ENCODE measurements at regions not wholly inside any gene's neighbourhood (a gene's known extent, or its start where the extent isn't known, plus 50 kb on each side); places are given as distances from the start of the nearest gene placed in this dataset.
A peak's percentile ranks its signal among the peaks of the same experiment; 100 is the strongest.

DNA sequence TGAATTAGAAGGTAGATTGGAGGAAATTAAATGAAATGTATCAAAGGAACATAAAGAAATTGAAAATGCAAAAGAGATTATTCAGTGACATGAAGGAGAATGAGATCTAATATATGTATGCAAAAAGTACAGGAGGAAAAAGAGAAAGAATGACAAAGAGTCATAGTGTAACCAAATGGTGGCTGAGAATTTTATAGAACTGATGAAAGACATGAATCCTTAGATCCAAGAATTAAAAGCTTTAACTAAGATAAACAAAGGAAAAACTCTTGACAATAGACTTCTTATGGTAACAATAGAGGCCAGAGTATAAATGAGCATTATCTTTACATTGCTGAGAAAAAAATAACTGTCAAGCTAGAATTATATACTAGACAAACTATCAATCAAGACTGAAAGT is 505.4 kb upstream of the CD180 start:
- DNase-seq (ENCODE audit: low read depth), result no peak

DNA sequence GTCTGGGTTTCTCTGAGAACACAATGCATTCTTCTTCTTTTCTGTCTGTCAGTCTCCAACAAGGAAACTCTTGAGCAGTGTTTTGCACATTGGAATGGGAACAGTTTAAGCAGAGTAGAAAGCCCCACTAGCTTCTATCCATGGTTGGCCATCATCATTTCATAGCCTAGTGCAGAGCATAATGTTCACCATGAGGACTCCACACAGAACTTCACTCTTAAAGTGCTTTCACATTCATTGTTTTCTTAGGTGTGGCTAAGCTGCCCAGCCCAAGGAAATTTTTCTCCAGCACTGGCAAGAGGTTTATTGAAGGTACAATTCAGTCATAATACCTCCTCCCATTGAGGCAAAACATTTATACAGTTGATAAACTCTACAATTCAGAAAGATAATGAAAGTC is 503.0 kb upstream of the CD180 start:
- DNase-seq (ENCODE audit: low read depth), result peak; percentile 9

DNA sequence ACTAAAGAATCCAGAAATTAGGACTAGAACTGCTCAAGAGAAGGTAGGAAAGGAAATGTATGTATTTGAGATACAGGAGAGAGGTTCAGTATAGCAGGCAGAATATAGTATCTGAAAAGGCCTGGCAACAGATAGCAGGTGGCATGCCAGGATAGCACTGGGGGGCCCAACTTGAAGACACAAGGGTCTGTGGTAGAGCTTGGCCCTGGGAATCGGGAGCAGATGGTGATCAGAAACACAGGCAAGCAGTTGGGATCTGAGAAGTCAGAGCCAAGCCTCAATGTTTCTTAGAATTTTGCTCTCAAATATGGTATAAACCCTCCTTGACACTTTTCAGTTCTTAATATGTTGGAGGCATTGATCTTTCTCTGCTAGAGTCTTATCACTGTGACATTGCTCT is 499.8 kb upstream of the CD180 start:
- DNase-seq (ENCODE audit: low read depth), result no peak

DNA sequence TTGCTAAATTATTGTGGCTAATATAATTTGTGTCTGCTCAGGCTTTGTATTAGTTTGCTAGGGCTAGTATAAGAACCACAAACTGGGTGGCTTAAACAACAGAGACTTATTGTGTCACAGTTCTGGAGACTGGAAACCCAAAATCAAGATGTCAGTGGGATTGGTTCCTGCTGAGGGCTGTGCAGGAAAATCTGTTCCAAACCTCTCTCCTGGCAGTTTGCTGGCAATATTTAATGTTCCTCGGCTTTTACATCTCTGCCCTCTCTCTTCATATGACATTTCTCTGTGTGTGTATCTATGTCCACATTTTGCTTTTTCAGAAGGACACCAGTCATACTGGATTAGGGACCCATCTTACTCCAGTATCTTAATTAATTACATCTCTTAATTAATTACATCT is 498.8 kb upstream of the CD180 start:
- DNase-seq (ENCODE audit: low read depth), result no peak

DNA sequence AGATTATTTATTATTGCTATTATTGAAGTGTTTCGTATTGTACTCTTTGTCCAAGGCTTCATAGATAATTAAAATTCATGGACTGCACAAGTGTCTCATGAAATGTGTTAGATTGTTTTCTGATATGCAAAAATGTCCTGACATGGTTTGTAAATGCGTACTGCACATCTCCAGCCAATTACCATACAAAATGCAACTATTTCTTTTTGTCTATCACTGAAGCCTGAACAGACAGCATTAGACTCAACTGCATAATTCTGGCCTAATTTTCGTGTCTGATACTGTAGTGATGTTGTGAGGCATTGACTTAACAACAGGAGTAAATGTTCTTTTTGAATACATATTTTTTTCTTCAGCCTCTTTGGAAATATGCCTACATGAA is 498.2 kb upstream of the CD180 start:
- DNase-seq (ENCODE audit: low read depth), result no peak

DNA sequence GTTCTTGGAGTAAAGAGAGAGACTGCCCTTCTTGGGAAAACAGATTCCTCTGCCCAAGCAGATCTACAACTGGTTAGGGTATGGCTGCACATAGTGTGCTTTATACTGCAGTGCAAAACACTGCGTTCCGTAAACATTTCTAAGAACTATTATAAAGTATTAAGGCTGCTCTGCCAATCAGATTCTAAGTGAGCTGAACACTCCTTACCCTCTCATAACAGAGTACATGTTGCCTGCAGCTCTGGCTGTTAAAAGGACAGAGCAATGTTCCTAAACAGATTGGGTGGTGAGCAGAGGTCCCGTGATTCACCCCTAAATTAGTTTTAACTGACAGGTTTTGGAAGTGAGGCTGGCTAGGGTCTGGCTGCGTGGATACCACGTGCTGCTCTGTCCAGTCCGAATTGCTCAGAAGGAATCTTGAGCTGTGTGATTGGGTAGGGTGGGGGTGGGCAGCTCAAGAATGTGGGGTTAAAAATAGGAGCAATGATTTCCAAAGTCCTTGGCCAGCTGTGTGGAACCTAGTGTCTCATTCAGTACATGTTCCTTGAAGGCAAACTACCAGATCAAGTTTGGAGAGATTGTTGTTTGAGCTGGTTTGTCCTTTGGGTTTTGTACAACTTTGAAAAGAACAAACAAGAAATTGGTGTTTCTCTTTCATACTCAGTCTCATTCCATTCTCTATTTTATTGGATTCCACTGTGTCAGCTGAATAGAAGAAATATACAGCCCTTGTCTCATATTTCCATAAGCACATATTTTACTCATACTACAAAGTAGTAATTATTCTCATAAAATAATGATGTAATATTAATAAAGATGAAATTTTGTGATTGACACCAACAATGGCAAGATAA is 497.6 kb upstream of the CD180 start:
- DNase-seq (ENCODE audit: low read depth), result peak; percentile 44

DNA sequence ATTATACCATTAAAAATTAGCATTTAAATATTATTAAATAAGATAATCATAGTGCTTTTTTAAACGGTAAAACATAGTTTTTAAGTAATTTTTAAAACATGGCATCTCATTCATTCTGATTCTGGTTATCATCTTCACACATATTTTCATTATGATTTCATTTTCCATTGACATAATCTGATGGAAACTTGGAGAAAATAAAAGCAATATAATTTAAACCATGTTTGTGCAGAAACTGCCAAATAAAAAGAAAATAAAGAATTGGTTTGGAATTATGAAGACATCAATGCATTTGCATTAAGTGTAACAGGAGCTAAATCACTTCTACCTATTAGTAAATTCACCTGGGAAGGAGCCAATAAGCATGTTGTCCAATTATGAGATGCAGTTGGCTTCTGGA is 490.1 kb upstream of the CD180 start:
- DNase-seq (ENCODE audit: low read depth), result no peak

DNA sequence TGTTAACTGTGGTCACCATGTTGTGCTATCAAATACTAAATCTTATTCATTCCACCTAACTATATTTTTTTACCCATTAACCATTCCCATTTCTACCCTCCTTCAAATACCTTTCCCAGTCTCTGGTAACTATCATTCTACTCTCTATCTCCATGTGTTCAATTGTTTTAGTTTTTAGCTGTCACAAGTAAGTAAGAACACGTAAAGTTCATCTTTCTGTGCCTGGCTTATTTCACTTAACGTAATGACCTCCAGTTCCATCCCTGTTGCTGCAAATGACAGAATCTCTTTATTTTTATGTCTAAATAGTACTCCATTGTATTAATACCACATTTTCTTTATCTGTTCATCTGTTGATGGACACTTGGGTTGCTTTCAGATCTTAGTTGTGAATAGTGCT is 485.1 kb upstream of the CD180 start:
- no peak for DNase-seq (ENCODE audit: low read depth)

DNA sequence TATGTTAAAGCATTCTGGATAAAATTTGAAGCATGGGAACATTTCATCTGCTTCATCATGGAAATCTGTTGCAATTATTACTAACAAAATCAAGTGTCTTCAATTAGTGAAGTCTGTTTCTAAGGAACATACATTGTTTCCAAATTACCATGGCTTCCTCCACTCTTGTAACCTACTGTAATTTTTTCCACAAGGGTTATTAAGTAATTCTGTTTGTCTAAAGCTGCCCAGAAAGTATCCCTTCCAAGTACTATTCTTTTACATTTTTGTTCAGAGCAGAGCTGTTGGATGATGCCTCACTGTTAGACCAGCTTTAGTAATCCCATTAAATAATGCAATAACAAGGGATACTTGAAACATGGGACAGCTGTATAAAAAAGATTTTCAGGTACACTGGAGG is 483.5 kb upstream of the CD180 start:
- no peak for DNase-seq (ENCODE audit: low read depth)

DNA sequence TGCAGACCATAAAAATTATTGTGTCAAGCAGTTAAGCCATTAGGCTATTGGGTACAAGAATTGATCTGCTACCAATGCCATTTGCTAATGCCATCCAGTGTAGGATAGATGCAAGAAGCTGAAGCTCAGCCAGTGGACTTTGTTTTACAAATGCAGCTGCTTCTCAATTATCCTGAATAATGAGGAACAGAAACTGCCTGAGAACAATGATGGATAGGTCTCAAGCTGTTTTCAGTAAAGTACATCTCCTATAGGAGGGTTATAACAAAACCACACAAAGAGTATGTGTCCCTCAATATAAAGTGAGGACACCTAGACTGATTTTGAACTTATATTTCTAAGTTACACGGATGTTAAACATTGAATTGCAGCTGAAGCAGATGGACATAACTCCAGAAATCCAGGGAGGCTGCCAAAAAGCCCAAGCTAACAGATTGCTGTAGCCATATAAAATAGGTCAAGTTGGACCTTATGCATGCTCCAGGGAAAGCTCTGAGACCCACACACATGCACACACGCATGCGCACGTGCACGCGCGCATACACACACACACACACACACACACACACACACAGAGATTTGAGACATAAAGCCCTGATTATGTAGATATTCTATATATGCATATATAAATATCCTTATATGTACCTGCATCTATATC is 482.7 kb upstream of the CD180 start:
- no peak for DNase-seq (ENCODE audit: low read depth)

DNA sequence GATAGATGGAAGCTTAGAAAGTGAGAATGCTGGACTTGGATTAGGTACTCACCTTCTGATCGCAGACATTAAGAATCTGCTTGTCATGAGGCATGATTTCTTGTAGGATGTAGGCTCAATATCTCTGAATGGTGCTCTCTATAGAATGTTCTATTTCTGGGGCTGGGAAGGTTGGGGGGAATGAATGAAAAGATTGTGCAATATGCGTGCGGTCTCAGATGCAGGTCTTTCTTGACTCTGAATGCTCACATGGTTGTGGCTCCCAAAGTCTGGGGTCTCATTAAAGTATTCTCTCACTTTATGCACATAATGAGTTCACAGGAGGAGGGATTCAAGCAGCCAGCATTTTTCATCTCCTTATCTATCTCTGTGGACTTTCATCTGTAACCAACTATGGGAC is 482.0 kb upstream of the CD180 start:
- no peak for DNase-seq (ENCODE audit: low read depth)

DNA sequence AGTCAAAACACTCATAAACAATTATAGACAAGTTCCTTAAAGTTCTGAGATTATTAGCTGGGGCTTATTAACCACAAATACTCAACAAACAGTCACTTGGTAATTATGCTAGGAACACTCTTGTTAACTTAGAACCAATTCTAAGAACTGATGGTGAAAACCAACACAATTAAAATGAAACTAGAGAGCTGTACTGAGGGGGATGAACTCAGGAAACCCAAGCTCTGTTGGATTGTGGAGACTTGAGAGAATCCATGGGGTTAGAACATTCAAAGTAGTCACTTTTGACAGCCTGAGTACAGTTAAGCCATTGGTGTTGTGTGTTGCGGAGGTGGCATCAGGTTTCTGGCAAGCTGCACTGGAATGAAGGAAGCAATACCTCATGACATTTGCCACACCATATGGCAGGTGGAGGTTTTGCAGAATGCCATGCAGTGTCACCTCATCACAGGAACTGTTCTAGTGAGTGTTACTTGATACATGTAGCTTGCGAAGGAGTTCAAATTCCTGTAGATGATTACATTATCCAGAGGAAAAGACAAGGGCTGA is 480.9 kb upstream of the CD180 start:
- no peak for DNase-seq (ENCODE audit: low read depth)

DNA sequence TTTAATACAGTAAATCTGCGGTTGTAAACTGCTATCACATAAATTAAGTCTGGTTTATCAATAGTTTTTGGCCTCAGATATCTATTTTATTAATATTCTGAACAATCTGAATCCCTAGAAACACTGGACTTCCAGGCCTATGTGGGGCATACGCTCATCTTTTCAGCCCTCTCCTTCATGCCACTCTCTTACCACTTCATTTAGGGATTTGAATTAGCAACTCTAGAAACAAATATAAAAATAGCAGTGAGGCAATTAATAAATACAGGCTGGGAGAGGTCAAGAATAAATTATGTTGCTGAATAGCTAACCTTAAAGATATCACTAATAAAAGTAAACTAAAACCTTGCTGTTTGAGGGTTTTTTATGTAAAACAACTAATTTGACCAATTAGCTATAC is 480.3 kb upstream of the CD180 start:
- no peak for DNase-seq (ENCODE audit: low read depth)

DNA sequence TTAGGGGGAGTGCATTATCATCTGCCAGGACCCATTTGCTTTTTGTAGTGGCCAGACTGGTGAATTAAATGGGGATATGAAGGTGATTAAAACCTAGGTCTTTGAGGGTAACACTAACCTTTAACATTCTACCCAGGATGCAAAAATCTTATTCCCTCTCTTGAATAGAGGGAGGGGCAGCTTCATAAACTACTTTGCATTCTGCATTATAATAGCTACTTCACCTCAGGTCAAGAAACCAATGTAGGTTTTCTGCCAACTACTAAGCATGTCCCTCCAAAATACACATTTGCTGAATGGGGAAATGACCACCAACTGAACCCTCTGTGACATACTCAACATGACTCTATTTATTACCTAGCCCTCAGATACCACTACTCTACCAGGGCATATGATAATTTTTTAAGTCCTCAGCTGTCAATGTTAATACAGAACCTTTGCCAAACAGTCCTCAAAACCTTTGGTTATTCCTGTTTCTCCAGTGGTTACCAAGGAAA is 477.6 kb upstream of the CD180 start:
- DNase-seq (ENCODE audit: low read depth), result no peak

DNA sequence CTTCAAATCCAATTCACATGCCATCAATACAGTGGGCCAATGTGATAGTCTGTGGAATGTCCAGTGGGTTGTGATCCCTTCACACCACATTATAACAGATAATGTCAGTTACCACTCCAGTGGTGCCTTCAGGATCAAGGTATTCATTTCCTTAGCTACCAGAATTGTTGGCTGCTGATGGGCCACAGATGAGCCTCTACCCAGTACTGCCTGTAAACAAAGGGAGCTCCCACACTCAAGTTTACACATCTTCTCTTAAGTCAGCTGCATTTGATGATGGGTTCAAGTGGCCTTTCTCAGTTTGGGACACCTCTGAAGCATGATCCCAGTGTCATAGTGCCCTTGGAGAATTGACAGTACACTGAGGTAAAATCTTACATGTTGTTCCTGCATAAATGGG is 477.0 kb upstream of the CD180 start:
- DNase-seq (ENCODE audit: low read depth), result no peak

DNA sequence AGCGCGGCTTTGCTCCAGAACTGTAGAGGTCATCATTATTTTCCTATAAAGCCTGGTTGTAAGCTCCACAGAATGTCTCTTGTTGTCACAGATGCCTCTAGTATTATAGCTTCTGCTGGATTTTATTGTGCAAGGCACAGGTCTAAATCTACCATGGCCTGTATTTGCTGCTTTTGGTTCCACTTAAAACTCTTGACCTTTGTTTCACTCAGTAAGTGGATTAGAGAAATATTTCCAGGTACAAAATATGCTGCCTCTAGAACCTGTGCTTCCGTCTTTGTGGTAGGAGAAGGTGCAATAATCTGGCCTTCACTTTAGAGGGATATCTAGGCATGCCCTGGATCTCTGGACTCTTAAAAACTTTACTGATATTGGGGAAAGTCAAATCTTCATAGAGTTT is 476.6 kb upstream of the CD180 start:
- no peak for DNase-seq (ENCODE audit: low read depth)

DNA sequence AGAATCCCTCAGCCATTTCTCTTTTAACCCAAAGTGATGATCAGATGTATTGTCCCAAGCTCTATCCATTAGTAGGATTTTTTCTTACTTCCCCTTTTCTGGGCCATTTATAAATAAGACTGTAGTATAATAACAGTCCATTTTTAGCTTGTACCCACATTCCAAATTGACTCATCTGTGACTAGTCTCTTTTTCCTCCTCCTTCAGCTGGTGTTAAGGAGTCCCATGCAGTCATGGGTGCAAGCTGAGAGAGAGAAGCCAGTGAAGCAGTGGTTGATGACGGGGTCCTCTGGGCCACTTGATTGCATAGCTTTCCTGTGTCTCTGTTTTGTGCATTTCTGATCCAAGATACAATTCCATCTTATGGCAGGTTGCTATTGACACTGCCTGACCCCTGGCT is 476.0 kb upstream of the CD180 start:
- DNase-seq (ENCODE audit: low read depth), result no peak

DNA sequence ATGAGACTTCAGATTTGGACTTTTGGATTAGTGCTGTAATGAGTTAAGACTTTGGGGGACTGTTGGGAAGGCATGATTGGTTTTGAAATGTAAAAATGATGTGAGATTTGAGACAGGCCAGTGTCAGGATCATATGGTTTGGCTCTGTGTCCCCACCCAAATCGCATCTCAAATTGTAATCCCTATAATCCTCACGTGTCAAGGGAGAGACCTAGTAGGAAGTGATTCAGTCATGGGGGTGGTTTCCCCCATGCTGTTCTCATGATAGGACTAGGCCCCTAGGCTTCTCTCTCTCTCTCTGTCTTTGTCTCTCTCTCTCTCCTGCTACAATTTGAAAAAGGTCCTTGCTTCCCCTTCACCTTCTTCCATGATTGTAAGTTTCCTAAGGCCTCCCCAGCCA is 473.3 kb upstream of the CD180 start:
- DNase-seq (ENCODE audit: low read depth), result no peak

DNA sequence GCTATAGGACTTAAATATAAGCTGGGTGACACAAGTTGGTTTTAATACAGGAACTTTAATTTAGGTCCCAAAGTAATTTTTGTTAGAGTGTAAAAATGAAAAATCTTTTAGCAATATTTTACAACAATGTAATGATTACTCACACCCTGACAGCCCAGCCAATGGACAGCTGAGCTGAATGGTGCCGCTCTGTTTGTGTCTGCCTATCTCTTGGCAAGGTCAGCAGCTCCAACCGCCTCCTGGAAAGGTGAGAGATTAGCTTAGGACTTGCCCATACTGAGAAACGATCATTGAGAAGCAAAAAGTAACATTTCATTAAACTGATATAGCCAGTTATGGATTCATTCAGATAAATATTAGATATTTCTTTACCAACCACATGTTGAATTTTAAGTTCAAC is 463.6 kb upstream of the CD180 start:
- no peak for DNase-seq (ENCODE audit: low read depth)

DNA sequence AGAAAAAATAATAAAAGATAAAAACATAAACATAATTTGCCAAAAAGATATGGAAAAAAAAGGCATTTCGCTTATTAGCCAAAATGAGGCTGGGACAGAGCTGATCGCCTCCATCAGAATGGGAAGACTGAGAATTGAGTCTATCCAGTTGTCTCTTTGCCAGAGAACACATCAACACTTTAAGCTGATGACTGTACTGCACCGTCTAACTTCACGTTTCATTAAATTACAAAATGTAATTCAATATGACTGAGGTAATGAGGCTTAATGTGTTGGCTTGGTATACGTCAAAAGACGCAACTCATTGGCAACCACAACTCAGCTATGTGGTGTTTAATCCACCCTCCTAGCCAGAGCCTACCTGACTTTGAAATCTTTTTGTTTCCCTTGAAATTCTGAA is 462.7 kb upstream of the CD180 start:
- DNase-seq (ENCODE audit: low read depth), result no peak

DNA sequence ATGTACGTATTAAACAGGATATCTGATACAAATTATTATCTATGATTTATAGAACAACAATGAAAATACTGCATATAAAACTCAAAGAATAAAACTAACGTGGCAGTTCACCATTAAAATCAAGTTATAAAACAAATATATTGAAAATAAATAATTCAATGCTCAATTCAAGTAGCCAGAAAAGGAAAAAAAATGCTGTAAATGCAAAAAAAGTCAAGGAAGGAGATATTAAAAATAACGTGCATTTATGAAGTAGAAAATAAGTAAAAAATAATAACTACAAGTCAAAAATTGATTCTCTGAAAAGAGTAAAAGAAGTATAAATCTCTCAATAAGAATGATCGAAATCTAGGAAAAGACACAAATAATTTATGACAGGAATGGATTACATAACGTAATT is 460.5 kb upstream of the CD180 start:
- DNase-seq (ENCODE audit: low read depth), result no peak

DNA sequence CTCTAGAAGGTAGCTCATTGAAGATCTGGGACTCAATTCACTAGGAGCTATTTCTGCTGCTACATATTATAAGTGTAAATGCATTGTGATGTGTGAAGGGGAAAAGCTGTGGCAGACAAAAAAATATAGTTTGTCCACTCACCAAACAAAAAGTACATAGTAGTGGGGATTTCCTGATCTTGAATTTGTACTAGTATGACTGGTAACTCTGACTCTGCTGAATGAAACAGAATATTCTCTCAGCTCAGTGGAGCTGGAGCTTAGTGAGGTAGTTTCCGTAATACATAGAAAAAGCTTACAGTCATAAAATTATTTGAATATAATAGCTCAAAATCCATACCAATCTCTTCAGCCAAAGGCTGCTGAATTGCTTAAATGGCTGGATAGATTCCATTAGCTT is 455.6 kb upstream of the CD180 start:
- DNase-seq (ENCODE audit: low read depth), result no peak

DNA sequence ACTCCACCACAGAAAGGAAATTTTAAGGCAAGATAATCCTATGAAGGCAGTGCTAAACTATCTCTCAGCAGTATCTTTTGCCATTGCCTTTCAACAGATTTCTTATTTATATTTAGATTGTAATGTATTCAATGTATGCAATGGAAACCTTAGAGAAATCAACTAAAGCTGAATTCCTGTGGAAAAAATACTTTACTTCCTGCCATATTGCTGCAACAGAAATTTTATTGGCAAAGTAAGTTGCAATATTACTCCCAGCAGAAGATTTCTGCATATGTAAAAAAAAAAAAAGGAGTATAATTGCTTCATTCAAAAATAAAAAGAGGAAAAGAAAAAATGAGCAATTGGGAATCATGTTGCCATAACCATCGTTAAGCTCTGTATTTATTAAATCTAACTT is 454.6 kb upstream of the CD180 start:
- no peak for DNase-seq (ENCODE audit: low read depth)

Data from renal cortical epithelial cell (primary cell).